Aorta (tissue), 5 donors: ENCODE measurements at regions not wholly inside any gene's neighbourhood (a gene's known extent, or its start where the extent isn't known, plus 50 kb on each side); places are given as distances from the start of the nearest gene placed in this dataset.

Experiments
- ATAC-seq: fragments of 200-7000 bp; cut with Tn5 transposase; one replicate; pipeline ENCODE4 v1.9.1; 2022; ENCODE audit warnings: moderate library complexity; ENCODE audit not compliant: low FRiP score
- DNase-seq, 2 donors: peaks; one replicate each; pipeline ENCODE4 v3.0.0-alpha.2; 2020
- H3K27ac ChIP-seq, 2 donors: one replicate each; pipeline ENCODE4 v1.5.1; 2013; ENCODE audit warnings: low read length in 2 of 2, mild to moderate bottlenecking in 2 of 2, moderate library complexity in 2 of 2, control low read depth in 1 of 2, inconsistent platforms in 1 of 2, low read depth in 1 of 2
- H3K27me3 ChIP-seq, 2 donors: one replicate each; pipeline ENCODE4 v1.6.1; 2013; ENCODE audit warnings: control low read depth in 1 of 2, low read length in 1 of 2, mild to moderate bottlenecking in 1 of 2, moderate library complexity in 1 of 2; ENCODE audit not compliant: insufficient read depth in 2 of 2, control insufficient read depth in 1 of 2
- H3K36me3 ChIP-seq, 2 donors: one replicate each; pipeline ENCODE4 v1.6.1; 2013; ENCODE audit warnings: control low read depth in 1 of 2, low read length in 1 of 2, mild to moderate bottlenecking in 1 of 2; ENCODE audit not compliant: insufficient read depth in 2 of 2, control insufficient read depth in 1 of 2
- H3K4me1 ChIP-seq, 2 donors: one replicate each; pipeline ENCODE4 v1.6.1; 2013; ENCODE audit warnings: low read length in 2 of 2, control low read depth in 1 of 2, mild to moderate bottlenecking in 1 of 2, moderate library complexity in 1 of 2; ENCODE audit not compliant: insufficient read depth in 2 of 2, control insufficient read depth in 1 of 2
- H3K4me3 ChIP-seq, 2 donors: one replicate each; pipeline ENCODE4 v1.5.1; 2013; ENCODE audit warnings: low read length in 2 of 2, control low read depth in 1 of 2, mild to moderate bottlenecking in 1 of 2
- H3K9me3 ChIP-seq: one replicate; pipeline ENCODE4 v1.6.1; 2013; ENCODE audit warnings: mild to moderate bottlenecking, low read length; ENCODE audit not compliant: control insufficient read depth
- WGBS, 2 donors: extraction: QIAGEN DNeasy Blood & Tissue Kit; methylation state at CpG; one replicate each; pipeline ENCODE4 v1.1.7; 2013; 5-methylcytosine and 5-hydroxymethylcytosine counted together
- intact Hi-C, 2 donors: fragments of 100-400 bp; cut with DNase I; formaldehyde crosslinking; loops; one replicate each; pipeline versions ENCODE4 v1.14.2 to v1.15.0; 2022
- donor health status: healthy with polysubstance abuse.
- donor health status: Bipolar disorder and iron deficiency.
- donor health status: DM: no; HTN: no; CAD: no.
- donor health status: DM: no; HTN: no; CAD: no.
- donor health status: DM: yes; HTN: yes; CAD: no.

- no peak for DNase-seq
- H3K9me3 ChIP-seq = no peaks in the 10 kb centered on the region
- no peak overlapping the region for H3K27ac ChIP-seq
- H3K36me3 ChIP-seq = no peaks in the 10 kb centered on the region
- 68 to 74% methylated on average over 5 of the region's 5 CpGs for WGBS, 2 donors
- H3K4me1 ChIP-seq = no peaks in the 10 kb centered on the region
- intact Hi-C loops = no loop called here
- no peak overlapping the region for H3K4me3 ChIP-seq
- no peak for ATAC-seq
- H3K27me3 ChIP-seq = no peaks in the 10 kb centered on the region
Observed at GRCh38 chr3:137294139-137294538, 336.4 kb downstream of the IL20RB start.

- Histone ChIP-seq H3K36me3 (no peaks in the 10 kb centered on the region), H3K27me3 (no peaks in the 10 kb centered on the region), H3K4me1 (no peaks in the 10 kb centered on the region), H3K4me3 (no peak overlapping the region), H3K27ac (no peak overlapping the region), H3K9me3 (no peaks in the 10 kb centered on the region)
- ATAC-seq = no peak
- 39 to 44% methylated on average over 1 of the region's 1 CpG for WGBS, 2 donors
- no peak for DNase-seq
- intact Hi-C loops = no loop called here
Observed at GRCh38 chr3:137294839-137295238, 337.1 kb downstream of the IL20RB start.

- Histone ChIP-seq H3K36me3 (no peaks in the 10 kb centered on the region), H3K4me1 (no peaks in the 10 kb centered on the region), H3K27me3 (no peaks in the 10 kb centered on the region), H3K9me3 (no peaks in the 10 kb centered on the region), H3K27ac (no peak overlapping the region), H3K4me3 (no peak overlapping the region)
- 74 to 79% methylated on average over 3 of the region's 3 CpGs for WGBS, 2 donors
- intact Hi-C loops = no loop called here
- ATAC-seq (no peak), DNase-seq (no peak)
Observed at GRCh38 chr3:137295336-137295735, 337.6 kb downstream of the IL20RB start.

GRCh38 chr3:137296116-137296515 is 338.3 kb downstream of the IL20RB start:
- ATAC-seq (no peak), DNase-seq (no peak)
- intact Hi-C loops = no loop called here
- Histone ChIP-seq H3K4me1 (no peaks in the 10 kb centered on the region), H3K27me3 (no peaks in the 10 kb centered on the region), H3K27ac (no peak overlapping the region), H3K9me3 (no peaks in the 10 kb centered on the region), H3K36me3 (no peaks in the 10 kb centered on the region), H3K4me3 (no peak overlapping the region)
- 32 to 36% methylated on average over 2 of the region's 2 CpGs for WGBS, 2 donors

GRCh38 chr3:137297770-137298169 is 340.0 kb downstream of the IL20RB start:
- no peaks in the 10 kb centered on the region for H3K36me3 ChIP-seq
- ATAC-seq (no peak), DNase-seq (no peak)
- no peaks in the 10 kb centered on the region for H3K27me3 ChIP-seq
- intact Hi-C loops = no loop called here
- no peak overlapping the region for H3K27ac ChIP-seq
- H3K4me1 ChIP-seq = no peaks in the 10 kb centered on the region
- no peaks in the 10 kb centered on the region for H3K9me3 ChIP-seq
- WGBS, 2 donors = 75 to 84% methylated on average over 1 of the region's 1 CpG
- H3K4me3 ChIP-seq = no peak overlapping the region

GRCh38 chr3:137300703-137301102 is 342.9 kb downstream of the IL20RB start:
- H3K36me3 ChIP-seq = no peaks in the 10 kb centered on the region
- DNase-seq (no peak), ATAC-seq (no peak)
- H3K4me1 ChIP-seq = no peaks in the 10 kb centered on the region
- peaks cover 2% of the 10 kb centered on the region for H3K9me3 ChIP-seq
- no peaks in the 10 kb centered on the region for H3K27me3 ChIP-seq
- intact Hi-C loops = no loop called here
- WGBS, 2 donors = 53 to 65% methylated on average over 2 of the region's 2 CpGs
- no peak overlapping the region for H3K27ac ChIP-seq
- no peak overlapping the region for H3K4me3 ChIP-seq

- H3K4me3 ChIP-seq = no peak overlapping the region
- no peaks in the 10 kb centered on the region for H3K27me3 ChIP-seq
- 43 to 48% methylated on average over 1 of the region's 1 CpG for WGBS, 2 donors
- no peaks in the 10 kb centered on the region for H3K36me3 ChIP-seq
- intact Hi-C loops = no loop called here
- no peak overlapping the region for H3K27ac ChIP-seq
- DNase-seq (no peak), ATAC-seq (no peak)
- H3K4me1 ChIP-seq = no peaks in the 10 kb centered on the region
- H3K9me3 ChIP-seq = peaks cover 4% of the 10 kb centered on the region
Observed at GRCh38 chr3:137304313-137305056, 346.7 kb downstream of the IL20RB start.

GRCh38 chr3:137324114-137324513 is 366.3 kb downstream of the IL20RB start:
- ATAC-seq = no peak
- DNase-seq = no peak
- WGBS, 2 donors = 96 to 99% methylated on average over 2 of the region's 2 CpGs
- Histone ChIP-seq H3K27ac (no peak overlapping the region), H3K27me3 (no peaks in the 10 kb centered on the region), H3K36me3 (no peaks in the 10 kb centered on the region), H3K9me3 (peaks cover 7% of the 10 kb centered on the region), H3K4me1 (no peaks in the 10 kb centered on the region), H3K4me3 (no peak overlapping the region)
- intact Hi-C loops = no loop called here

- ATAC-seq = no peak
- intact Hi-C loops = no loop called here
Observed at GRCh38 chr3:137325170-137325569, 367.4 kb downstream of the IL20RB start.

More at GRCh38 chr3:137325170-137325569, 367.4 kb downstream of the IL20RB start:
- DNase-seq = no peak
- peaks cover 4% of the 10 kb centered on the region for H3K9me3 ChIP-seq
- 72 to 73% methylated on average over 3 of the region's 3 CpGs for WGBS, 2 donors
- no peaks in the 10 kb centered on the region for H3K27me3 ChIP-seq
- no peak overlapping the region for H3K4me3 ChIP-seq
- H3K36me3 ChIP-seq = no peaks in the 10 kb centered on the region
- H3K4me1 ChIP-seq = no peaks in the 10 kb centered on the region
- no peak overlapping the region for H3K27ac ChIP-seq
